ENCODE measurements at regions not wholly inside any gene's neighbourhood (a gene's known extent, or its start where the extent isn't known, plus 50 kb on each side); places are given as distances from the start of the nearest gene placed in this dataset.
"Not testable (repeated sequence)": the region's sequence is repeated elsewhere in the genome, so short reads cannot be mapped to it uniquely, and the experiment has no call there.

DNA sequence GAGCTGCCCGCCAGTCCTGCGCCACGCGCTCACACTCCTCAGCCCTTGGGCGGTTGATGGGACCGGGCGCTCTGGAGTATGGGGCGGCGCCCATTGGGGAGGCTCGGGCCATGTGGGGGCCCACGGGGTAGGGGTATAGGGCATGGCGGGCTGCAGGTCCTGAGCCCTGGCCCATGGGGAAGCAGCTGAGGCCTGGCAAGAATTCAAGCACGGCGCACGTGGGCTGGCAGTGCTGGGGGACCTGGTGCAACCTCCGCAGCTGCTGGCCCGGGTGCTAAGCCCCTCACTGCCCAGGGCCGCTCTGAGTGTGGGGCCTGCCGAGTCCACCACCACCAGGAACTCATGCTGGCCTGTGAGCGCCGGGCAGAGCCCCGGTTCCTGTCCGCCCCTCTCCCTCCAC, 229.6 kb upstream of the ZNF608 start:
- no peak for DNase-seq

DNA sequence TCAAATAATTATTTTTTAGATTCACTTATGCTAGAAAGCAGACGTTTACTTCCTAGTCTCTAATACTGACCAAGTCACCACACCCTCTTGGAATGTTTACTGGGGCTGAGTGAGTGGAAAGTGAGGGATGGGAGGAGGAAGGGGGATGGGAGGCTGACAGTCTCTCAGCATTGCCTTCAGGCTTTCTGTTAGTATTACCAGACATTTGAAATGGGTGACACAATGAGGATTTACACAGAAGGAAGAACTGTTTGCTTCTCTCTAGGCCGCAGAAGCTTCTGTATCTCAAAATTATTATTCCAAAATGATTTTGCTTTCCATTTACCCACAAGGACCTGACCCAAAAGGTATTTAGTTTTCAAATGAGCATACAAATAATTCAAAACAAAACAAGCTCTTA, 232.8 kb upstream of the ZNF608 start:
- no peak for DNase-seq

DNA sequence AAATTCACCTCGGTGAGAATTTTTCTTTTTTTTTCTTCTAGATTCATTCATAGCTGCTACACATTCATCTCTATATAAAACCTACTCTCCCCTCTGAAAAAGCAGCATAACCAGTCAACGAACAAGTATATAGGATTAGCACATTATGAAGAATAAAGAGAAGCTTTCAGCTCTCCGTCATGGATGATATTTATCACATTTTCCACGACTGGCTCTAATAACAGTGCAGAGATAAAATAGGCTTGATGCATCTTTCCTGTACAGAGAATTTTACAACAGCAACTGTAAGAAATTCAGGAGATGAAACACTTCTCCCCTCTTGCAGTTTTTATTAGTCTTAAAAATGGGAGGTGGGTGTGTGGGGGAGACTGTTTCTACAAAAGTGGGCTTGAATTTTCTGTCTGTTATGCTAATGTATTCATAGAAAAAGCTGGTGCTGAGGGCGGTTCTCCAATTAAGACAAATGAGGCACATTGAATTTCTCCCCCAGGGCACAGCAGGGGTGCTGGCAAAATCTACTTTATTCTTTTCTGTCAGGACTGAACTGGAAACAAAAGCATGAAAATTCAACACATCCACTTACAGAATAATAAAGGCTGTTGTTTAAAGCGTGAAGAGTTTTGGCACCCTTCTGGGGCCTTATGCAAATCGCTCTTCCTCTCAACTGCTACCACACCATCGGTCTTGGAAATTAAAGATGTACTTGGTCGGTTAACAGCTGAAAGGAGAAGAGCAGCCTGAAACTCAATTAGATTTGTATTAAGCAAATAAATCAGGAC, 233.9 kb upstream of the ZNF608 start:
- no peak for DNase-seq

DNA sequence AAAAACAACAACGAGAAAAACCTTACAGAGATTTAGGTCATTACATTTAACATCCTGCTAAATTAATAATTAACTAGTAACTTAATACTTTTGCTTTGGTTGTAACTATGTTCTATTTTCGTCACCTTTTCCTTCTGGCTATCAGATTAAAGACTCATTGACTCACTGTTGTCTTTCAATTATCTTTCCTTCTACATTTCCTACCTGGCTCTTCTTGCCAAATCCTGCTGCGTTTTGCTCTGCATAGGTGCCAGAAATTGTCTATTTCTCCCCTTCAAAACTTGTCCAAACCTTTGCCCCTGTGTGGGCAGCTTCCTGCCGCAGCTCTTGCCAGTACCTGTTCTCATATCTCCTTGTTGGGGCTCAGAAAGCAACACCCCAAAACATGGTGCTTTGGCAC, 235.5 kb upstream of the ZNF608 start:
- DNase-seq, result no peak

DNA sequence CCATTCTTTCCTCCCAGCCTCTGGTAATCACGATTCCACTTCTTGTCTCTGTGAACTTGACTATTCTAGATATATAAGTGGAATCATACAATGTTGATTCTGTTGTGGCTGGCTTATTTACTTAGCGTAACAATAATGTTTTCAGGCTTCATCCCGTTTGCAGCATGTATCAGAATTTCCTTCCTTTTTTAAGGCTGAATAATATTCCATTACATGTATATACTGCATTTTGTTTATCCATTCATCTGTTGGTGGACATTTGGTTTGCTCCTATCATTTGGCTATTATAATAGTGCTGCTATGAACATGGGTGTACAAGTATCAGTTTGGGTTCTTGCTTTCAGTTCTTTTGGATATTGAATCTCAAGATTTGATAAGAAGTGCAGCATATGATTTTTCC, 239.7 kb upstream of the ZNF608 start:
- DNase-seq, result no peak

DNA sequence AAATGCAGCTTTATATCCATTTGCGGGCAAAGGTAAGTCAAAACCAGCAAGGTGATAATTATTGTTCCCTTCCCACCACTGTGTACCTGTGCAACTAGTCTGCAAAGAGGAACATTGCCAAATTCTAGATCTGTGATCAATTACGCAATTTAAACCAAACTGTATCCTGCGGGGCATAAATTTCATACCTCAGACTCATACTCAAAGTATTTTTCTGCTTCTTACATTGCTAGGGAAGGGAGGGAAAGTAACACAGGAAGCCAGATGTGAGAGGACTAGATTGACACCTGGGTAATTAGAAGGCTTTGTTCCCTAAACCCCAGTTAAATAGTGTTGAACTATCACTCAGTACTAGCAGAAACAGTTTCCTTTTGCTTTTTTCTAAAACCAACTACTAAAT, 240.2 kb upstream of the ZNF608 start:
- no peak for DNase-seq

DNA sequence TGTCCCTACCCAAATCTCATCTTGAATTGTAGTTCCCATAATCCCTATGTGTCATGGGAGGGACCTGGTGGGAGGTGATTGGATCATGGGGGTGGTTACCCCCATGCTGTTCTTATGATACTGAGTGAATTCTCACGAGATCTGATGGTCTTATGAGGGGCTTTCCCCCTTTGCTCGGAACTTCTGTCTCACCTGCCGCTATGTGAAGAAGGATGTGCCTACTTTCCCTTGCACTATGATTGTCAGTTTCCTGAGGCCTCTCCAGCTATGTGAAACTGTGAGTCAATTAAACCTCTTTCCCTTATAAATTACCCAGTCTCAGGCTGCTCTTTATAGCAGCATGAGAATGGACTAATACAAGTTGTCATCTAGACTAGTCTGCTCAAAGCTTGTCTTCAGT, 241.3 kb upstream of the ZNF608 start:
- not testable (repeated sequence) for DNase-seq

DNA sequence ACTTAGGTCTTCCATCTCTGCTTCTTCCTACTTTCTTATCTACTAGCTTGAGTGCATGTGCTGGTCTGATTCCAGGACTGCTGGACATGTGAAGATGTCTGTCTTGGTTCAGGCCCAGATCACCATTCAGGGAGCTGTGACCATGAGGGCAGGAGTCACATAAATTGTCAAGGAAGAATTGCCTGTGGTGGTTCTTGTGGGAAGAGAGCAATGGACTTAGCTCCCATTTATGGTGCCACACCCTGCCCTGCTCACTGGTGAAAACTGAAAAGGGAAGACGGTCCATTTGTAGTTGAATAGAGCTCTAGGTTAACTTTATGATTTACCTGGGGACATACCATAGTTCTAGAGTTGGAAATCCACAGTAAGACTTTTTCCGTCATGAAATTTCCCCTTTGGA, 244.3 kb upstream of the ZNF608 start:
- DNase-seq, result no peak

DNA sequence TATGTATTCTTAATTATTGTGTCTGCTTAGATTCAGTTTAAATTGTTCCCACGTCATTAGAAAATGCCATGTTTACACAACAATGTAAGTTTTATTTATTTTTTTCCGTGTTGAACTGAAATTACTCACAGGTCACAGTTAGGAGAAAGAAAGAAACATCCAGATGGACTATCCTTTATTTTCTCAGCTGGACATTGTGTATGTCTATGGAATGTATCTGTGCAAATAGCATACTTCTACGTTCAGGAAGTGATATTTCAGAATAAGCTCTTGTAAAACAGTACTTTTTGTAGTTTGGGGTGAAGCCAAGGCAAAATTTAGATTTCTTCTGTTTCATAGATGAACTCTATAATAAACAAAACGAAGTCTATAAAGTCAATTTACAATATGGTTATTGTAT, 249.0 kb upstream of the ZNF608 start:
- no peak for DNase-seq

DNA sequence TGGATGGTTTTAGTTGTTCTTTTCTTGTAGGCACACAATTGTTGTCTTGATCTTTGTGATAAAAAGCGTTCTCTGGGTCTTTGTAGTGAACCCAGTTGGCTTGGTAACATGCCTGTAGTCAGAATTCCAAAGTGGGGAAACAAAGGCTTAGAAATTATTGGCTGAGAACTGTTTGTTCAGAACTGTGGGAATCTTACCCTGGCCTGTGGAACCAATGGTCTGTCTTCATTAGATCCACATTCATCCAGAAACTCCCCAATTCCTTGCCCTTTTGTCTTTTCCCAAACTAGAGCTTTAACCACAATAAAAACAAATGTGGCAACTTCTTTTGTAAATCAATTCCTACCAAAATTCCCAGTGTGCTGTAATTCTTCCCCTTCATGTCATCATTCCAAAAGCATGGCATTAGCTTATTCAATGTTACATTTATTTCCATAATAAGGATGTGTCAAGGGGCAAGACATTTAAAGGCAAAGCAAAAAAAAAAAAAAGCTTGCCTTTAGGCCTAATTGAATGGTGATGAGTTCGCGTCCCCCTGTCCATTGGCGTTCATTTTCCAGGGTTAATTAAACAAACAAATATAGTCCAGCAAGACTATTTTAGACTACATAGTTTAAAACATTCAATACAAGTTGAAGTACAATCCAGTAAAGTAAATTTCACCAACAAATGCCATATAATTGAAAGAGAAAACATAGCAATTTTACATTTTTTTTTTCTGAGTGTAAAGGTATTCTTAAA, 249.8 kb upstream of the ZNF608 start:
- DNase-seq, result no peak

DNA sequence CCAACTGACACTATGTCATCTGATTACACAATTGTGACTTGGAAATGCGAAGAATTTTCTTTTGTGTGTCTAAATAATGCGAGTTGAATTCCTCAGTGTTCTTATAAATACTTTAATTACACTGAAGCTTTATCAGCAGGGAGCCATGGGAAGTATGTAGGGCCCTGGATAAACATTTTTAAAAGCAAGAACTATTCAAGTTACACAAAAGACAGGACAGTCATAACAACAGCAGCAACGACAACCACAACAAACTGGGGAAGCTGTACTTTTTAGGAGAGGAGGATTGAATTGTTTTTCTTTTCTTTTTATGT, 250.3 kb upstream of the ZNF608 start:
- DNase-seq, result no peak

DNA sequence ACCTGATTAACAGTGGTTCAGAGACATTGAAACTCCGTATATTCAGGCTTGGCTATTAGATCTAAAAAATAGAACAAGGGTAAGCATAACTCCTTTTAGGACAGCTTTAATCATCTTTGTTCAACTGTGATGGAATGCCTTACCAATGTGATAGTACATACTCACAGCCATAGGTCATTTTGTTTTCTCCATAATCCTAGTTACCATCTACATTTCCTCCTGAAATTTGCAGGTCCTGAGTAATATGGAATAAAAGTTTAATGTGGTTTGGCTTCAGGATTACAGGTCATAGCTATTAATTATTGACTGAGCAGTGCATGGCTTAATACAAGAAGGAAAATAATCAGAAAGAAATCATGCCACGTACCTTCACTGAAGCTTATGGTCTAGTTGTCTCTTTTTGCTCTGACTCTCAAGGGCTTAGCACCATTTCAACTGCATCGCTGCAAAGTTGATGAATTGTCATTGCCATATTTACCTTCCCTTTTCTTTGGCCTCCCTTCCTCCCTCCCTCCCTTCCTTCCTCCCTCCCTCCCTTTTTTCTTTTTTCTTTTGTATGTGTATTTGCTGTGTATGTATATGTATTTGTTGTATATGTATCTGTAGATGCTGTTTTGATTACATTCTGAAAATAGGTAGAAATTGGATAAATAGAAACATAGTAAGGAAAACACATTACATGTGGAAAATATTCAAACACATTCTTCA, 250.9 kb upstream of the ZNF608 start:
- DNase-seq, result no peak

DNA sequence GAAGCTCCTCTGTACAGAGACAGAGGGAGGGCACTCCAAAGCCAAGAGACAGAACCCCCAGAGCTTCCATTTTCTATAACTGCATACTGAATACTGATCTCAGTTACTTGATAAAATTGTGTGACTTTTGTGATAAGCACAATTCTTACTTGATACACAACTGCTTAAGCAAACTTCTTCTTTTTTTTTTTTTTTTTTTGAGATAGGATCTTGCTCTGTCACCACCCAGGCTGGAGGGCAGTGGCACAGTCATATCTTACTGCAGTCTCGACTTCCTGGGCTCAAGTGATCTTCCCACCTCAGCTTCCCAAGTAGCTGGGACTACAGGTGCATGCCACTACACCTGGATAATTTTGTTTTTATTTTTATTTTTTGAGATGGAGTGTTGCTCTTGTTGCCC, 252.1 kb upstream of the ZNF608 start:
- no peak for DNase-seq

DNA sequence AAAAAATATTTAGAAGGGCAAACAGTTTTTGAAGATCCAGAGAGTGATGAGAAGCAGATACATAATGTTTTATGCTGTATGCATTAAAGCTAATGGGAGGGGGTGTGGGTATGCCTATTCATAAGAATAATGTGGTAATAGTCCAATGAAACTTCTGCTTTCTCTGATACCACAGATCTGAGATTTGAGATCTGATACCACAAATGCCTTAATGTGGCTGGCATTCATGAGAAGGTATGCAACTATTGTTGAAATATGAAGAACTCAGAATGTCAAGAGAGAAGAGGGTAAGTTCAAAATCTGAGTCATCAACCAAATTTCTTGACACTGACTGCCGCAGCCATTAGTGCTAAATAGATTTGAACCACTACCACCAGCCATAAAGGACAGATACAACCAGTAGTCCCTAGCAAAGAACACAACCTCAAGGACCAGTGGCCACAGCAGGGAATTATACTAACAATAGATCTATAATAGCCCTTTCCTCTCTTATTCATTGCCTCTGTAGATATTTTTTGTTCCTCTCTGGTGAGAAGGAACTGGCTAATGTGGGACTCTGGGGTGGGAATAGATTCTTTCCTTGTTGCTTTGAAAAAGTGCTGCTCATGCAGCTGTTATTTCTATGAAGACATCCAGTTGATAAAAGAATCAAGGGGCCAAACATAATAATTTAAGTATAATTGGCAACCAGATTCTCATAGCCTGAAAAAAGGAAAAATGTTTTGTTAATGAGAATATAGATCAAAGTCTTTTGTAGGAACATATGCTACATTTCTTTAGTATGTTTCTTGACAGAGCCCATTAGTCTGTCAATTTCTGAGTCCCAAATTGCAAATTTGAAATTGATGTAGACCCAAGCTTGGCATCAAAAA, 256.5 kb upstream of the ZNF608 start:
- no peak for DNase-seq

DNA sequence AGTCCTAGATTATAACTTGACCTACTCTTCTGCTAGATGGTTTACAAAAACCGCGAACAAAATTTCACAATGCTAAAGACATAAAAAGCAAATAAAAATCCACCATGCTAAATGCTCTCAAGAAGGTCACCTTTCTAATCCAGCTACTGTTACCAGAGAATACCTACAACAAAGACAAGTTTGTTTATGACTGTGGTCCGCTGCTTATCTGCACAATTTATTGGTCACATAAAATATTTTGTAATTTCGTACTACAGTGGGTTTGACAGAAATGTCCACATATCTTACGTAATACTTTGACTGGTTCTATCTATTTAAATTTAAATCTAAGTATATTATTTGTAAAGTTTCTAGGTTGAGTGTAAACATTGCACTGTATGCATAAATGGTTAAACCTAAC, 257.6 kb upstream of the ZNF608 start:
- no peak for DNase-seq

DNA sequence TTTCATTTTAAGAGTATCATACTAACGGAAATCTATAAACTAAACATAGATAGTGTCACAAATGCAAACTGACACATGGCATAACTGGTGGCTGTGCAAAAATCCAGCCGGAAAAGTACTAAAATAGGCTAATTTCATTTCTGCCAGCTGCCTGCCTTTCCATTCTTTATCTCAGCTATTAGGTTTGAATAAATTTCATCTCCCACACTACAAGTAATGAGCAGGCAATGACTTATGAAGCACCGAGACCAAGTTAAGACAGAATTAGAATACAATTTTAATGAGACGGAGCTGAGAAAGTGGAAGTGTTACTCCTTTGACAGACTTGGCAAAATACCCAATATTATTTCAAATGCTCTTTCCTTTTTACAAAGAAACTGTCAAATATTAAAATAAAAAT, 258.8 kb upstream of the ZNF608 start:
- DNase-seq, result no peak

DNA sequence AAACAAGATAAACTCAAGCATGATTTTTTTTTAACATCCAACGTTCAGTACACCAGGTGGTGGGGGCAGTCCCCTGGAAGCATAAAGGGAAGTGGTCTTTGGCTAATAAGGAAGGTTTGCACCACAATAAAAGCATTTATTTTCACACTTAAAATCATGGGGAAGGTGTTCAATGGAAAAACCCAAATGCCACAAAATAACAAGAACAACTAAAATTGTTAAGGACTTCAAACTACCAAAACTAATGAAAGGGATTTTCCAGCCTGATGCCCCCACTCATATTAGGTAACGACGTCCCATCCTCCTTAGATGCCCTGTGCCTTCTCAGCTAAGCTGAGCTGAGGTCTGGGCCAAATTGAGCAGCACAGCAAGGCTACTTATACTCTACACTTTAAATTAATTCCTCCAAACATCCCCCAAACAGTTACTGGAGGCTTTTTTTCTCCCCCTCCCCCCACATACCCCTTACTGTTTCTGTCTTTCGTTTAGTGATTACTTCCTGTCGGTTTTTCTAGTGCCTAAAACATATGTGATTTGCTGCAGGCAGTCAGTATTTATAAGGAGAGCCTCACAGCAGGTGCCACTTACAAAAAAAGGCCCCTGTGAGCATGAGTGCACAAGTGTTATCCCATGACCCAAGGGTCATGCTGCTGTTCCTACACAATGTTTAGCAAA, 259.7 kb upstream of the ZNF608 start:
- no peak for DNase-seq

DNA sequence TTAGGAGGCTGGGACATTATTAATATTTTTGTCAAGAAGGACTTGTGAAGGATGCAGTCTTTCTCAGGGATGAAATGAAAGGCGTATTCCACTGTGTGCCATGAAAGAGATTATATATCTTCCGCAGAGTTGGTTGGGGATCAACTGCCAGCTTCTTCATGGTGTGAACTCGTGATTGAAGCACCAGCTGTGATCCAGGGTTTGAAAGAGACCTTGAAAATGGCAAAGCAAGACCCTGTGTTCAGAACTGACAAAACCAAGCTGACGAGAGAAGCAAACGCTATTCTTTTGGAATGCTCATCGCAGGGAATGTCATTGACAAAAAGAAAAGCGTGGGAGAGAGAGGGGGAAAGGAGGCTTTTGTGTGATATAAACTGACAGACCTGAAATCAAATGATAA, 263.9 kb upstream of the ZNF608 start:
- DNase-seq, result no peak

DNA sequence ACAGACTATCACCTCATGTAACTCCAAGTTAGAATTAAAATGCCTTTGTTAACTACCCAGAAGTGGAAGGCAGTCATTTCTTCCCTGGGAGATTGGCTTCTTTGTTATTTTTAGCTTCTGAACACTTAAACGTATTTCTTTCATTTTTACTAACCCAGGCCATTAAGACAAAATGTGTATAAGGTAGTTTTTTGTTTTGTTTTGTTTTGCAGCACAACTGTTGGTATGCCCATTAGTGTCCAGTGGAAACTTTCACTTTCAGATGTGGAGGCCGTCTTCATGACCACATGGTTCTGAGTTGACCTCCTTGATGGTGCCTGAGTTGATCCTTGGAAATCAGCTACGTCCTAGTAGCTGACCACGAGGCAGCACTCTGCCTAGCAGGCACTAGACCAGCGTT, 264.6 kb upstream of the ZNF608 start:
- DNase-seq, result no peak

DNA sequence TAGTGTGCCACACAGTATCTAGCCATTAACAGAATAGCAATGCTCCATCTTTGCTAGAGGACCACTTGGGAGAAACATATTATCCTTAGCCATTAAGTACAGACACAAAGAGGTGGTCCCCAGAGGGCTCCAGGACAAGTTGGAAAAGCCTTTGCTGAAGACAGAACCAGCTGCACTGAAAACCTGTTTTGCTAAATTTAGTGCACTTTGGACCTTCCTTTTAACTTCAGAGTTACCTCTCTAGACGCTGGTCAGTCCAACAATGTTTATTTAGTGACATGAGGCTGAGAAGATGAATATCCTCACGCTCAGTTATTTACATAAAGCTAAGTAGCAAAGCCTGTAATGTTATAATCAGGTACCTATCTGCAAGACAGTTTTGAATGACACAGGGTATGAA, 265.0 kb upstream of the ZNF608 start:
- no peak for DNase-seq

DNA sequence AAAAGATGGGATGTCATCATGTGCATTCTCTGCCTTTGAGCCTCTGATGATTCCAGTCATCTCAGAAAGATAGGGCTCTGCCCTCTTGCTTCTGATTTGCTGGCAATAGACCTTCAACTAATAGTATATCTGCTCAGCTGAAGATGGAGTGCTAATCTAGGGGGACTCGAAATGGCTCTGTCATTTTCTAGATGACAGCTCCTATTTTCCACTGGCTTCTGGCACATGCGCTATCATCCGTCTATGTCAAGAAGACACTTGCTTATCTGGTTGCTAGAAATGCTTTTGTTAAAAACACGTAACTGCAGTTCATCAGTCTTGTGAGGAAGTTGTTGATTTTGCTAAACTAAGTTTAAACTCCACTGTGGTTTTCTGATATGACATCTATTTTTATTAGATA, 265.5 kb upstream of the ZNF608 start:
- DNase-seq, result no peak

DNA sequence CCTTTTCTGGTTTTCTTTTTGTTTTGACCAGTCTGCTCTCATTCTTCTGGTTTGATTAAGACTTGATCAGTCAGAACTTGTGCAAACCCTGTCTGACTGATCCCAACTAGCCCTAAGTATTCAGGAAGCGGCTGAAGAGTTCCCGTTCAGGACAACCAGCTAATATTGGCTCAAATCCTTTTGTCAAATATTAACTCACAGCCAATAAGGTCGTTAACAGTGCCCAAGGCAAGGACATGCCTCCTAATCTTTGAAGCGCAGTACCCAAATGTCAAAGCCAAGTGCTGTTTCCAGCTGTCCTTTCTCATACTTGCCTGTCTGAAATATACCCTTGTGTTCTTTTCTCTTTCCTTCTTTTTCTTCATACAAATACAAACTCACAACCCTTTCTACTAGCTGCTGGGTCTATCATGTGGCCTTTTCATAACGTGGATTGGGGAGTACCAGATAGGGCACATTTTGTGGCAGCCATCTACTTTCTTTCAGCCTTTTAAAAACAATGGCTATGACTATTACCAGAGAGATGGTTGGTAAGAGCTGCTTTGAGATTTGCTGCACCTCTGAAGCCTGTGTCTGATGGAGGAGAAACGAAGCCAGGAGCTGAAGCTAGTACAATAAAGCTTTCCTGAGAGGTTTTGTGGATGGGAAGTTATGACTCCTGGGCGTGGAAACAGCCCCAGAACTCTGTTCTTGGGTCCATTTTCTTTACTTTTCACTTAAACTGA, 266.4 kb upstream of the ZNF608 start:
- no peak for DNase-seq
